Activated T-cell treated with anti-CD3 and anti-CD28 coated beads, Interleukin-2, amount 50 U/mL, for 72 hours (primary cell): ENCODE measurements at regions not wholly inside any gene's neighbourhood (a gene's known extent, or its start where the extent isn't known, plus 50 kb on each side); places are given as distances from the start of the nearest gene placed in this dataset.

Experiments used
- ATAC-seq, 2 donors: fragments of 150-1000 bp; cut with Tn5 transposase; replicated peaks in 1 of 2; 2 replicates each; pipeline ENCODE4 v1.10.0; 2021; ENCODE audit warnings: moderate library complexity in 2 of 2, mild to moderate bottlenecking in 1 of 2
- DNase-seq, 2 donors: peaks; one replicate each; pipeline ENCODE4 v3.0.0; 2021 to 2022; ENCODE audit warnings: mixed read lengths in 1 of 2
- H3K27ac Mint-ChIP-seq: one replicate; pipeline ENCODE4 v1.8.0; 2022; ENCODE audit warnings: mild to moderate bottlenecking, moderate library complexity, mixed read lengths
- H3K27me3 Mint-ChIP-seq: one replicate; pipeline ENCODE4 v1.8.0; 2022; ENCODE audit warnings: low read depth, mixed read lengths
- H3K36me3 Mint-ChIP-seq, 2 donors: one replicate each; pipeline ENCODE4 v1.8.0; 2022; ENCODE audit warnings: mixed read lengths in 2 of 2, mild to moderate bottlenecking in 1 of 2; ENCODE audit not compliant: insufficient read depth in 2 of 2
- H3K4me1 Mint-ChIP-seq: one replicate; pipeline ENCODE4 v1.8.0; 2022; ENCODE audit warnings: low read depth, mixed read lengths
- H3K4me3 Mint-ChIP-seq, 2 donors: one replicate each; pipeline ENCODE4 v1.8.0; 2022; ENCODE audit warnings: mild to moderate bottlenecking in 2 of 2, mixed read lengths in 2 of 2, moderate library complexity in 2 of 2
- H3K9me3 Mint-ChIP-seq, 2 donors: one replicate each; pipeline ENCODE4 v1.8.0; 2022; ENCODE audit warnings: mixed read lengths in 2 of 2

- Mint-ChIP-seq H3K27ac (no peak overlapping the region), H3K27me3 (no peaks in the 10 kb centered on the region), H3K4me3 (no peak overlapping the region), H3K36me3 (no peaks in the 10 kb centered on the region), H3K9me3 (peaks cover 3 to 5% of the 10 kb centered on the region in 2 donors), H3K4me1 (no peaks in the 10 kb centered on the region)
- ATAC-seq (no peak), DNase-seq (no peak)
Observed at GRCh38 chrX:36573720-36574119, 434.4 kb upstream of the FAM47C start.

- ATAC-seq (no peak), DNase-seq (no peak)
- H3K4me3 Mint-ChIP-seq = no peak overlapping the region
- no peaks in the 10 kb centered on the region for H3K4me1 Mint-ChIP-seq
- peaks cover 2% of the 10 kb centered on the region in 2 donors for H3K9me3 Mint-ChIP-seq
- no peaks in the 10 kb centered on the region for H3K27me3 Mint-ChIP-seq
- H3K36me3 Mint-ChIP-seq = no peaks in the 10 kb centered on the region
- H3K27ac Mint-ChIP-seq = no peak overlapping the region
Observed at GRCh38 chrX:36575670-36576069, 432.5 kb upstream of the FAM47C start.

- Mint-ChIP-seq H3K27me3 (no peaks in the 10 kb centered on the region), H3K4me1 (no peaks in the 10 kb centered on the region), H3K36me3 (no peaks in the 10 kb centered on the region), H3K4me3 (no peak overlapping the region), H3K27ac (no peak overlapping the region), H3K9me3 (peaks cover 2% of the 10 kb centered on the region in 2 donors)
- DNase-seq (no peak), ATAC-seq (no peak)
Observed at GRCh38 chrX:36577006-36577405, 431.2 kb upstream of the FAM47C start.

GRCh38 chrX:36581030-36581429, 427.1 kb upstream of the FAM47C start:
- no peaks in the 10 kb centered on the region for H3K4me1 Mint-ChIP-seq
- ATAC-seq = no peak
- no peaks in the 10 kb centered on the region for H3K36me3 Mint-ChIP-seq
- no peak overlapping the region for H3K4me3 Mint-ChIP-seq
- H3K27ac Mint-ChIP-seq = no peak overlapping the region
- H3K27me3 Mint-ChIP-seq = peaks cover 5% of the 10 kb centered on the region
- H3K9me3 Mint-ChIP-seq = peaks cover 2 to 4% of the 10 kb centered on the region in 2 donors
- DNase-seq = no peak

- H3K27ac Mint-ChIP-seq = no peak overlapping the region
- DNase-seq = no peak
- H3K4me1 Mint-ChIP-seq = no peaks in the 10 kb centered on the region
- H3K27me3 Mint-ChIP-seq = peaks cover 5% of the 10 kb centered on the region
- ATAC-seq = no peak
- no peaks in the 10 kb centered on the region for H3K36me3 Mint-ChIP-seq
- H3K4me3 Mint-ChIP-seq = no peak overlapping the region
- H3K9me3 Mint-ChIP-seq = peaks cover 2% of the 10 kb centered on the region in 2 donors
Observed at GRCh38 chrX:36583674-36584073, 424.5 kb upstream of the FAM47C start.

GRCh38 chrX:36609616-36610585, 398.3 kb upstream of the FAM47C start:
- H3K27me3 Mint-ChIP-seq = peaks cover 7% of the 10 kb centered on the region
- no peaks in the 10 kb centered on the region for H3K36me3 Mint-ChIP-seq
- ATAC-seq (no peak), DNase-seq (no peak)
- H3K27ac Mint-ChIP-seq = no peak overlapping the region
- no peak overlapping the region for H3K4me3 Mint-ChIP-seq
- H3K9me3 Mint-ChIP-seq = peaks cover 0 to 4% of the 10 kb centered on the region in 2 donors
- H3K4me1 Mint-ChIP-seq = no peaks in the 10 kb centered on the region

GRCh38 chrX:36626898-36627297, 381.3 kb upstream of the FAM47C start:
- DNase-seq (no peak), ATAC-seq (no peak)
- no peaks in the 10 kb centered on the region for H3K4me1 Mint-ChIP-seq
- no peaks in the 10 kb centered on the region for H3K36me3 Mint-ChIP-seq
- H3K27me3 Mint-ChIP-seq = peaks cover 7% of the 10 kb centered on the region
- no peak overlapping the region for H3K4me3 Mint-ChIP-seq
- peaks cover 2 to 5% of the 10 kb centered on the region in 2 donors for H3K9me3 Mint-ChIP-seq
- H3K27ac Mint-ChIP-seq = no peak overlapping the region

- DNase-seq (no peak), ATAC-seq (no peak)
- no peak overlapping the region for H3K4me3 Mint-ChIP-seq
- H3K27me3 Mint-ChIP-seq = no peaks in the 10 kb centered on the region
- no peak overlapping the region for H3K27ac Mint-ChIP-seq
- H3K4me1 Mint-ChIP-seq = no peaks in the 10 kb centered on the region
- H3K36me3 Mint-ChIP-seq = no peaks in the 10 kb centered on the region
- H3K9me3 Mint-ChIP-seq = peaks cover 0 to 1% of the 10 kb centered on the region in 2 donors
Observed at GRCh38 chrX:36640232-36640631, 367.9 kb upstream of the FAM47C start.

GRCh38 chrX:36642052-36642451, 366.1 kb upstream of the FAM47C start:
- Mint-ChIP-seq H3K4me1 (no peaks in the 10 kb centered on the region), H3K9me3 (peaks cover 0 to 3% of the 10 kb centered on the region in 2 donors), H3K4me3 (no peak overlapping the region), H3K36me3 (no peaks in the 10 kb centered on the region), H3K27ac (no peak overlapping the region), H3K27me3 (peaks cover 6% of the 10 kb centered on the region)
- no peak for ATAC-seq
- no peak for DNase-seq

- peaks cover 0 to 3% of the 10 kb centered on the region in 2 donors for H3K9me3 Mint-ChIP-seq
- no peaks in the 10 kb centered on the region for H3K36me3 Mint-ChIP-seq
- H3K27ac Mint-ChIP-seq = no peak overlapping the region
- DNase-seq (no peak), ATAC-seq (no peak)
- H3K27me3 Mint-ChIP-seq = peaks cover 4% of the 10 kb centered on the region
- H3K4me1 Mint-ChIP-seq = no peaks in the 10 kb centered on the region
- no peak overlapping the region for H3K4me3 Mint-ChIP-seq
Observed at GRCh38 chrX:36650622-36651021, 357.5 kb upstream of the FAM47C start.

- no peaks in the 10 kb centered on the region for H3K36me3 Mint-ChIP-seq
- no peaks in the 10 kb centered on the region for H3K4me1 Mint-ChIP-seq
- H3K27ac Mint-ChIP-seq = no peak overlapping the region
- no peaks in the 10 kb centered on the region for H3K27me3 Mint-ChIP-seq
- H3K4me3 Mint-ChIP-seq = no peak overlapping the region
- DNase-seq = no peak
- no peak for ATAC-seq
- peaks cover 4 to 5% of the 10 kb centered on the region in 2 donors for H3K9me3 Mint-ChIP-seq
Observed at GRCh38 chrX:36683507-36683906, 324.7 kb upstream of the FAM47C start.

GRCh38 chrX:36684053-36684452, 324.1 kb upstream of the FAM47C start:
- H3K9me3 Mint-ChIP-seq = peaks cover 4 to 5% of the 10 kb centered on the region in 2 donors
- ATAC-seq (no peak), DNase-seq (no peak)
- no peaks in the 10 kb centered on the region for H3K4me1 Mint-ChIP-seq
- no peaks in the 10 kb centered on the region for H3K36me3 Mint-ChIP-seq
- H3K4me3 Mint-ChIP-seq = no peak overlapping the region
- no peak overlapping the region for H3K27ac Mint-ChIP-seq
- no peaks in the 10 kb centered on the region for H3K27me3 Mint-ChIP-seq

GRCh38 chrX:36721990-36722389, 286.2 kb upstream of the FAM47C start:
- H3K4me3 Mint-ChIP-seq = no peak overlapping the region
- no peak for ATAC-seq
- peaks cover 7% of the 10 kb centered on the region in 2 donors for H3K9me3 Mint-ChIP-seq
- no peaks in the 10 kb centered on the region for H3K27me3 Mint-ChIP-seq
- H3K4me1 Mint-ChIP-seq = no peaks in the 10 kb centered on the region
- H3K36me3 Mint-ChIP-seq = no peaks in the 10 kb centered on the region
- H3K27ac Mint-ChIP-seq = no peak overlapping the region
- DNase-seq = no peak

GRCh38 chrX:36753602-36754001, 254.6 kb upstream of the FAM47C start:
- ATAC-seq = no peak
- H3K4me1 Mint-ChIP-seq = no peaks in the 10 kb centered on the region
- no peaks in the 10 kb centered on the region for H3K36me3 Mint-ChIP-seq
- no peak for DNase-seq
- H3K27me3 Mint-ChIP-seq = no peaks in the 10 kb centered on the region
- no peak overlapping the region for H3K4me3 Mint-ChIP-seq
- H3K9me3 Mint-ChIP-seq = peaks cover 0 to 4% of the 10 kb centered on the region in 2 donors
- H3K27ac Mint-ChIP-seq = no peak overlapping the region
